HG03196 (cell line): ENCODE measurements at regions not wholly inside any gene's neighbourhood (a gene's known extent, or its start where the extent isn't known, plus 50 kb on each side); places are given as distances from the start of the nearest gene placed in this dataset.

Experiments used
- ATAC-seq: cut with Tn5 transposase; IDR thresholded peaks from one replicate; pipeline ENCODE4 v1.9.1; 2021; ENCODE audit not compliant: unreplicated experiment

GRCh38 chr5:18829539-18829938 lies 1158.5 kb downstream of the CDH18 start:
- ATAC-seq, result no peak

DNA sequence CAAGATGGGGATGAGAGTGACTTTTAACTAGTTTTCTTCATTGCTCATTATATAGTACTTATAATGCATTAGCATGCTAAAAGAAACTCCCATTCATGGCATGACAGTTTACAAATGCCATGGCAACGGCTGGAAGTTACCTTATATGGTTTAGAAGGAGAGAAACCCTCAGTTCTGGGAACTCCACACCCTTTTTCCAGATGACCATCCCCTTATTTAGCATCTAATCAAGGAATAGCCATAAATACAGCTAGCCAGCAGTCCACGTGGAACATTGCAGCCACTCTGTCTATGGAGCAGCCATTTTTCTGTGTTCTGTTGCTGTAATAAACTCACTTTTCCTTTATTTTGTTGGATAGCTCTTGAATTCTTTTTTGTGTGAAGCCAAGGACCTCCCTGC lies 1137.8 kb downstream of the CDH18 start:
- no peak for ATAC-seq

DNA sequence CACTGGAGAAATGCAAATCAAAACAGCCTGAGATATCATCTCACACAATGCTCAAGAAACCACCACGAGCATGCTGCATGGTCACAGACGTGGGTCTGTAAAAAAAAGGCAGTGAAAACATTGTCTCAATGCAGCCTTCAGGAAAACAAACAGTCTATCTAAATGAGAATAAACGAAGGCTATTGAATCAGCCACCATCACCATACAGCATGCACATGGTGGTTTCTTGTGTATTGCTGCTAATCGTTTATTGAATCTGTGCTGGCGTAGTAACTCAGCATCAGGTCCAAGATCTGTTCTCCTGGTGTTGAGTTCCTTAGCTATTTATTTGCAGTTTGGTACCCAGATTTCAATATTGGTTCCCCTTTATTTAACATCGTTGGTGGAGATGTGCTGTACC lies 1115.0 kb downstream of the CDH18 start:
- ATAC-seq, result no peak

GRCh38 chr5:18876565-18876964 lies 1111.4 kb downstream of the CDH18 start:
- ATAC-seq, result no peak

GRCh38 chr5:18881615-18882014 lies 1106.4 kb downstream of the CDH18 start:
- no peak for ATAC-seq

DNA sequence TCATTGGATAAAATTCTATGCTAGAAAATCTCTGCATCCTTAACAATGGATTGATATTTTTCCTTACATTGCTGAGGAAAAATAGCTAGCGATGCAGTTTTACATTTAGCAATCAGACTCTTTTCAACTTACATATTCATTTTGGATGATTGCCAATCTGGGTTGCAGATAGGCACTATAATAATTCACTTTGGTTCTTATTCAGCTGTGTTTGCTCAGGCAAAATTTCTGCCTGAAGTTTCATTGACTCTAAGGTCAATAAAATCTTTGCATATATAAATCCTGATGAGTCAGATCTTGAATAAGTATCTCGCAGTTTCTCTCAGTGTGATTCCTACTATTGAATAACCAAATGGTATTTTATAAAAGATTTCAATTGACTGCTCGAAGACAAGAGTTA lies 1105.8 kb downstream of the CDH18 start:
- no peak for ATAC-seq

- ATAC-seq, result no peak
Observed at GRCh38 chr5:18888821-18889220, 1099.2 kb downstream of the CDH18 start.

DNA sequence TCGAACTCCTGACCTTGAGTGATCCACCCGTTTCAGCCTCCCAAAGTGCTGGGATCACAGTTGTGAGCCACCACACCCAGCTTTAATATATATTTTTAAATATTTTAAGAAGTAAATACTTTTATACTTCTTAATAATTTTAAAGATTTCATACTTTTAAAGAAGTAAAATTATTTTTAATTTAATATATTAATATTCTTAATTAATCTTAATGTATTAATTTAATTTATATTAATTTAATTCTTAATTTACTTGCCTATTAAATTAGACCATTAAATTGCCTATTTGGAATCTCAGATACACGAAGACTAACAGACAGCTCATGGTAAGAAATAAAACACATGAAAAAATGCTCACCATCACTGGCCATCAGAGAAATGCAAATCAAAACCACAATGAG lies 1087.4 kb downstream of the CDH18 start:
- no peak for ATAC-seq

DNA sequence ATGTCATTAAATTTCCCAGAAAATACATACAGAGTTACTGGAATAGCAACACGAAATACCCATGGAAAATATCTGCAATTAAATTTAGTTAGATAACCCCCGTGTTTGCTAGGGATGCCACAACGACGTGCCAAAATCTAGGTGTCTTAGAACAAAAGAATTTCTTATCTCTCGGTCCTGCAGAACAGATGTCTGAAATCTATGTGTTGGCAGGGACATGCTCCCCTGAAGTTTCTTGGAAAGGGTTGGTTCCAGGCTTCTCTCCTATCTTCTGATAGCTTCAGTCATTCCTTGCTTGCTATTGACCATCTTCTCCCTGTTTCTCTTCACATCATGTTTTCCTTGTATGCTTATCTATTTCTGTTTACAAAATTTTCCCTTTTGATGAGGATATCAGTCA lies 1067.0 kb downstream of the CDH18 start:
- no peak for ATAC-seq

- no peak for ATAC-seq
Observed at GRCh38 chr5:18932081-18932480, 1055.9 kb downstream of the CDH18 start.

DNA sequence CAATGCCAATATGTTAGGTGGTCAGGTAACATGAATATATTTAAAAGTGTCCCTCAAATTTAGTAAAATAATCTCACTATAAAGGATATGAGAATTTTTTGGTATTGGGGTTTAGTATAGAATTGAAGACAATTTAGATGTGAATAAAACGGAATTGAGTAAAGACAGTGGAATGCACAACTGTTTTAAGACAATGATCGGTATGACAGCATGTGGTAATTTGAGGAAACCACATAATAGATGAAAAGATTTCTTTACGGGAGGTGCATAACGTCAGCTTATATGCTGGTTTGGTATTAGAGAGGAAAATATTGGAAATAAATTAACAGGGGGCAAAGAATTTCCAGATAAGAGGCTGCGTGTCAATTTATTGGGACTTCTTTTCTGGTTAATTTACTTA lies 1043.2 kb downstream of the CDH18 start:
- no peak for ATAC-seq

GRCh38 chr5:18954239-18954638 lies 1033.8 kb downstream of the CDH18 start:
- ATAC-seq, result no peak

- no peak for ATAC-seq
Observed at GRCh38 chr5:18959535-18959934, 1028.5 kb downstream of the CDH18 start.

- no peak for ATAC-seq
Observed at GRCh38 chr5:18961234-18961633, 1026.8 kb downstream of the CDH18 start.

- ATAC-seq, result no peak
Observed at GRCh38 chr5:18965893-18966292, 1022.1 kb downstream of the CDH18 start.

DNA sequence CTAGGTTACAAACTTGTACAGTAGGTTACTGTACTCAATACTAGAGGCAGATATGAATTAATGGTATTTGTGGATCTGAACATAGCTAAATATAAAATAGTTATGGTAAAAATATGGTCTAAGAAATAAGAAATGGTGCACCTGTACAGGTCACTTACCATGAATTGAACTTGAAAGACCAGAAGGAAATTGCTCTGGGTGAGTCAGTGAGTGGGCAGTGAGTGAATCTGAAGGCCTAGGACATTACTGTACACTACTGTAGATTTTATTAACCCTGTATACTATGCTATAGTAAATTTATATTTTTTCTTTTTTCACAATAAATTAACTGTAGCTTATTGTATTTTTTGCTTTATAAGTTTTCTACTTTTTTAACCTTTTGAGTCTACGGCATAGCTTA lies 1020.4 kb downstream of the CDH18 start:
- ATAC-seq, result no peak

DNA sequence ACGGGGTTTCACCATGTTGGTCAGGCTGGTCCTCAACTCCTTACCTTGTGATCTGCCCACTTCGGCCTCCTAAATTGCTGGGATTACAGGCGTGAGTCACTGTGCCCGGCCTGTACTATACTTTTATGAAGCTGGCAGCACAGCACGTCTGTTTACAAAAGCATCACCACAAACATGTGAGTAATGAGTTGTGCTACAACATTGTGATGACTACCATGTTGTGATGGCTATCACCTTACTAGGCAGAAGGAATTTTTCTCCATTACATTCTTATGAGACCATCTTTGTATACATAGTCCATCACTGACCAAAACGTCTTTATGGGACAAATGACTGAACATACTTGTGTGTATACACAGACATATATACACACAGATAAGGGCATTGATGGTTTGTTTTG lies 1019.0 kb downstream of the CDH18 start:
- no peak for ATAC-seq

- no peak for ATAC-seq
Observed at GRCh38 chr5:18970000-18970399, 1018.0 kb downstream of the CDH18 start.

DNA sequence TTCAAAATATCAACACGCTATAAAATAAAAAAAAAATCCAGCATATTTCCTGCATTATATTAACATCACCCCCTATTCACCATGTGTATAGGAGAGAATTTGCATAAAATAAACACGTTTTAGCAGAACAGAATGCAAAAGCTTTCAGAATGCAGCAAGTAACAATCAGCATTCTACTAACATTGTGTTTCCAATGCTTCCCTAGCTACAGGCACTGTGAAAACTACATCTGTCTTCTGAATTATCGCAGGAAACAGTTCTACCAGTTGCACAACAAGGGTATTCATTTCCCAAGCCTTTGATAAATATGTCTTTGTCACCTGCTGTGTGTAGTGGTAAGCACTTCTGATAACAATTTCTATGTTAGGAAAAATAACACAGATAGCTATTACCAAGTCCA lies 1015.8 kb downstream of the CDH18 start:
- no peak for ATAC-seq

- ATAC-seq, result no peak
Observed at GRCh38 chr5:18975624-18976023, 1012.4 kb downstream of the CDH18 start.

- no peak for ATAC-seq
Observed at GRCh38 chr5:18977880-18978279, 1010.1 kb downstream of the CDH18 start.

GRCh38 chr5:18984559-18985080 lies 1003.4 kb downstream of the CDH18 start:
- no peak for ATAC-seq

GRCh38 chr5:18985171-18985758 lies 1002.7 kb downstream of the CDH18 start:
- no peak for ATAC-seq
